SJCRH30 (cell line): ENCODE measurements at regions not wholly inside any gene's neighbourhood (a gene's known extent, or its start where the extent isn't known, plus 50 kb on each side); places are given as distances from the start of the nearest gene placed in this dataset.
A peak's percentile ranks its signal among the peaks of the same experiment; 100 is the strongest.

Experiments
- DNase-seq, 2 experiments: peaks; one replicate each; pipeline ENCODE4 v3.0.0-alpha.2; 2015 to 2020
- H3K27ac ChIP-seq: fragments of 250-450 bp; sonication (Bioruptor Pico); 2 replicates; pipeline ENCODE4 v1.5.1; 2020; ENCODE audit warnings: mild to moderate bottlenecking, moderate library complexity
- H3K27me3 ChIP-seq: fragments of 250-450 bp; sonication (Bioruptor Pico); 2 replicates; pipeline ENCODE4 v1.5.1; 2020; ENCODE audit warnings: mild to moderate bottlenecking, moderate library complexity
- H3K36me3 ChIP-seq: fragments of 250-450 bp; sonication (Bioruptor Pico); 2 replicates; pipeline ENCODE4 v1.5.1; 2020; ENCODE audit warnings: mild to moderate bottlenecking, moderate library complexity
- H3K4me1 ChIP-seq: fragments of 250-450 bp; sonication (Bioruptor Pico); 2 replicates; pipeline ENCODE4 v1.5.1; 2020; ENCODE audit warnings: mild to moderate bottlenecking, moderate library complexity
- H3K4me3 ChIP-seq: fragments of 250-450 bp; sonication (Bioruptor Pico); 2 replicates; pipeline ENCODE4 v1.5.1; 2020; ENCODE audit warnings: mild to moderate bottlenecking, moderate library complexity
- H3K9me3 ChIP-seq: fragments of 250-450 bp; sonication (Bioruptor Pico); replicated peaks from 2 replicates; pipeline ENCODE4 v1.5.1; 2020; ENCODE audit warnings: mild to moderate bottlenecking, moderate library complexity

GRCh38 chr7:41633690-41634089 is 69.2 kb downstream of the INHBA start:
- Histone ChIP-seq H3K36me3 (no peaks in the 10 kb centered on the region), H3K27ac (no peak overlapping the region), H3K4me3 (no peak overlapping the region), H3K4me1 (no peaks in the 10 kb centered on the region), H3K9me3 (no peaks in the 10 kb centered on the region), H3K27me3 (no peaks in the 10 kb centered on the region)
- DNase-seq, result no peak

- no peaks in the 10 kb centered on the region for H3K9me3 ChIP-seq
- no peaks in the 10 kb centered on the region for H3K36me3 ChIP-seq
These were observed 72.1 kb downstream of the INHBA start for GRCh38 chr7:41630741-41631140.

DNA sequence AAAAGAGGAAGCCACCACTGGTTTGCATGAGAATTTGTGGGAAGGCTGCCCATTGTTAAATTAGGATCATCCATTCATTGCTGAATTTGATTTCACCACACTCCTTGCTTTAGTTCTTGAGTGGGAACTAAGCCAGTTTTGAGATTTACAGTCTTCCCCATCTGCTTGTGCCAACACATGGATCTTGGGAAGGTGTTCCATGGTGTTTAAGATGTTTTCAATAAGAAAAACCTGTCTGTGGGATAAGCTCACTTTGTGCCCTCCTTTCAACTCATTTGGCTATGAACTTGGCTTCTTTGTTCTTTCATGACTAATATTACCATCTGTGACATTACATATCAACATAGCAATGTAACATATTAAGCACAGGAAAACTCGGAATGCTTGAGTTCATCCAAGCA is 73.2 kb downstream of the INHBA start:
- Histone ChIP-seq H3K27me3 (0 out of 2 replicates have a peak, but pooled peaks cover 3% of the 10 kb centered on the region), H3K4me3 (no peak overlapping the region), H3K9me3 (no peaks in the 10 kb centered on the region), H3K27ac (no peak overlapping the region), H3K4me1 (no peaks in the 10 kb centered on the region), H3K36me3 (no peaks in the 10 kb centered on the region)
- DNase-seq, result no peak

More at GRCh38 chr7:41630741-41631140, 72.1 kb downstream of the INHBA start:
- DNase-seq, result no peak
- Histone ChIP-seq H3K27ac (no peak overlapping the region), H3K4me1 (no peaks in the 10 kb centered on the region), H3K4me3 (no peak overlapping the region), H3K27me3 (0 out of 2 replicates have a peak, but pooled peaks cover 3% of the 10 kb centered on the region)

DNA sequence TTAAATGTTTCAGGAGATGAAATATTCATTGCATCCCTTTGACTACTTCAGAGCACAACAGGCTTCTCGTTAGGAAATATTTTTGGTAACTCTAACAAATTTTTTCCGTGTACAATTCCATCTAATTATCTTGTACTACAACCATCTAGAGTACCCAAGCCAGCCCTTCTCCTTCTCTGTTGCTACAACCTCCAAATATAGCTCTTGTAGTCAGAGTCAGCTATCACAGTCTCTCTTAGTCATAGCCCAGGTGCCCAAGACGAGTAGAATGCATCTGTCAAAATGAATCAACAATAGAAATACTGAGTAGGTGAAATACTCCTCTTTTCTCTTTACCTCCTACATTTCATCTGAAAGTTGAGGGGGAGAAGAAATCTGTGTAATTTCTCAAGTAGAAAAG is 74.0 kb downstream of the INHBA start:
- Histone ChIP-seq H3K4me3 (no peak overlapping the region), H3K27ac (no peak overlapping the region), H3K9me3 (no peaks in the 10 kb centered on the region), H3K36me3 (no peaks in the 10 kb centered on the region), H3K27me3 (0 out of 2 replicates have a peak, but pooled peaks cover 3% of the 10 kb centered on the region), H3K4me1 (no peaks in the 10 kb centered on the region)
- no peak for DNase-seq

- no peaks in the 10 kb centered on the region for H3K36me3 ChIP-seq
- 0 out of 2 replicates have a peak, but pooled peaks cover 3% of the 10 kb centered on the region for H3K27me3 ChIP-seq
- no peak overlapping the region for H3K27ac ChIP-seq
- no peak overlapping the region for H3K4me3 ChIP-seq
- H3K9me3 ChIP-seq, result no peaks in the 10 kb centered on the region
- H3K4me1 ChIP-seq, result no peaks in the 10 kb centered on the region
- DNase-seq, result no peak
These were observed 75.1 kb downstream of the INHBA start for GRCh38 chr7:41627645-41628298.

GRCh38 chr7:41624818-41625217 is 78.1 kb downstream of the INHBA start:
- no peak for DNase-seq
- Histone ChIP-seq H3K4me3 (no peak overlapping the region), H3K4me1 (no peaks in the 10 kb centered on the region)

DNA sequence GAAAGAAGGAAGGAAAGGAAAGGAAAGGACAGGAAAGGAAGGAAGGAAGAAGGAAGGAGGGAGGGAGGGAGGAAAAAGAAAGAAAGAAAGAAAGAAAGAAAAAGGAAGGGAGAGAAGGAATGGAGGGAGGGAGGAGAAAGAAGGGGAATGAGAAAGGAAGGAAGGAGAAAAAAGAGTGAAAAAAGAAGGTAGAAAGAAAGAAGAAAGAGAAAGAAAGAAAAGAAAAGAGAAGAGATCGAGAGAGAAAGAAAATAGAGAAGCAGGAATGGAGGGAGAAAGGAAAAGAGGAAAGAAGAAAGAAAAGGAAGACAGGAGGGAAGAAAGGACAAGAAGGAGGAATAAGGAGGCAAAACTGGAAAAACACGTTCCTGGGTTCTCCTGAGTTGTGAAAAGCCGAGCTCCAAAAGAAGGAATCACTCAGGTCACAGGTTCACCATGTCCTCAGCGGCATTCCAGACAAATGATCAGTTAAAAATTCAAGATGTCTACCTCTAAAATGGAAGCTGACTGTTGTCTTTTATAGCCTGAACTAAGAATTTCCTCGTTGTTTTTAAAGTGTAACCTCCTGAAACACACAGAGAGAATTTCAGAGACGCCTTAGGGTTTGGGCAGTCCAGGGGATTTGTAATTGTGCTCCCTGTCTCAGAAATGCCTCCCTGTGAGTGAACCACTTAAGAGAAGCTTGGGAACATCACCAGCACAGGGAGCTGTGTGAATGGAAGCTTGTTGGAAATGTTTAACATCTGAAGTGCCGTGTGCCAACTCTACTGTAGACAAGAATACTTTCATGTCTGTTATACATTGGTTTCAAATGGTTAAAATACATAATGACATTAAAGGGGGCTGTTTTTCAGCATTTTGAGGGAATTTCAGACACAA is 80.7 kb downstream of the INHBA start:
- Histone ChIP-seq H3K4me3 (no peak overlapping the region), H3K4me1 (no peaks in the 10 kb centered on the region)
- no peak for DNase-seq

More at GRCh38 chr7:41624818-41625217, 78.1 kb downstream of the INHBA start:
- H3K27me3 ChIP-seq, result peaks cover 3% of the 10 kb centered on the region; the same call in 1 of the 2 replicates
- no peaks in the 10 kb centered on the region for H3K9me3 ChIP-seq
- no peaks in the 10 kb centered on the region for H3K36me3 ChIP-seq
- no peak overlapping the region for H3K27ac ChIP-seq

DNA sequence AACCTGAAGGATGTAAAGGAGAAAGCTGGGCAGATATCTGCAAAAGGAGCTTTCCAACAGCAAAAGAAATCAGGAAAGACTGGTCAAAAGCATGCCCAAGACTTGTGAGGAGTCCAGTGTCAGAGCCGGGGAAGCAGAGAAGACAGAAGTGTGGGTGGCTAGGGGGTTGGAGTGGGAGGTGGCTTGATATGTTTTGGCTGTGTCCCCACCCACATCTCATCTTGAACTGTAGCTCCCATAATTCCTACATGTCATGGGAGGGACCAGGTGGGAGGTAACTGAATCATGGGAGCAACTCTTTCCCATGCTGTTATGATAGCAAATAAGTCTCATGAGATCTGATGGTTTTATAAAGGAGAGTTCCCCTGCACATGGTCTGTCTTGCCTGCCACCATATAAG is 84.9 kb downstream of the INHBA start:
- H3K27me3 ChIP-seq, result peaks cover 4% of the 10 kb centered on the region; the same call in 1 of the 2 replicates
- no peaks in the 10 kb centered on the region for H3K4me1 ChIP-seq
- DNase-seq, result no peak
- no peak overlapping the region for H3K27ac ChIP-seq
- no peaks in the 10 kb centered on the region for H3K36me3 ChIP-seq
- no peaks in the 10 kb centered on the region for H3K9me3 ChIP-seq
- H3K4me3 ChIP-seq, result no peak overlapping the region

More for the DNA sequence above, 80.7 kb downstream of the INHBA start:
- H3K27me3 ChIP-seq, result peaks cover 7% of the 10 kb centered on the region; the same call in 1 of the 2 replicates
- H3K27ac ChIP-seq, result no peak overlapping the region
- no peaks in the 10 kb centered on the region for H3K9me3 ChIP-seq
- no peaks in the 10 kb centered on the region for H3K36me3 ChIP-seq

- no peak overlapping the region for H3K27ac ChIP-seq
- no peaks in the 10 kb centered on the region for H3K27me3 ChIP-seq
- H3K9me3 ChIP-seq, result no peaks in the 10 kb centered on the region
- H3K36me3 ChIP-seq, result no peaks in the 10 kb centered on the region
- no peak for DNase-seq
- H3K4me3 ChIP-seq, result no peak overlapping the region
- no peaks in the 10 kb centered on the region; the same call in 1 of the 2 replicates for H3K4me1 ChIP-seq
These were observed 90.1 kb downstream of the INHBA start for GRCh38 chr7:41612798-41613197.

- Histone ChIP-seq H3K4me1 (no peaks in the 10 kb centered on the region; the same call in 1 of the 2 replicates), H3K9me3 (no peaks in the 10 kb centered on the region), H3K27me3 (no peaks in the 10 kb centered on the region), H3K4me3 (no peak overlapping the region), H3K27ac (no peak overlapping the region), H3K36me3 (no peaks in the 10 kb centered on the region)
- DNase-seq, result no peak
These were observed 90.5 kb downstream of the INHBA start for GRCh38 chr7:41612386-41612785.

DNA sequence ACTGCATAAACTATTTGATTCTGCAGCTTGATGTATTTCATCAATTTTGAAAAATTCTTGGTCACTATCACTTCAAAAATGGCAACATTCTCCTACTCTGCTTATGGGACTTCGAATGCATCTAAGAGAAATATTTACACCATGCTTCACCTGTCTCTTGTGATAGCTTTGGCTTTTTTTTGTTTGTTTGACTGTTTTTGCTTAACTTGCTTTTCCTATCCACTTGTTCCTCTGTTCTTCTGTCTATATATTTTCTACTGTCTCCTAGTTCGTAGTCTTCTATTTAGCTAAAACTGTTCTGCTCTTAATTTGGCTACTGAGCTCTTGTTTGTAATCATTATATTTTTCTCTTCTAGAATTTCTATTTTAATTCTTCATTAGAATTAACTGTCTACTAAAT is 94.4 kb downstream of the INHBA start:
- Histone ChIP-seq H3K4me3 (no peak overlapping the region), H3K27ac (no peak overlapping the region), H3K36me3 (no peaks in the 10 kb centered on the region), H3K4me1 (no peaks in the 10 kb centered on the region; the same call in 1 of the 2 replicates), H3K9me3 (no peaks in the 10 kb centered on the region), H3K27me3 (no peaks in the 10 kb centered on the region)
- no peak for DNase-seq

DNA sequence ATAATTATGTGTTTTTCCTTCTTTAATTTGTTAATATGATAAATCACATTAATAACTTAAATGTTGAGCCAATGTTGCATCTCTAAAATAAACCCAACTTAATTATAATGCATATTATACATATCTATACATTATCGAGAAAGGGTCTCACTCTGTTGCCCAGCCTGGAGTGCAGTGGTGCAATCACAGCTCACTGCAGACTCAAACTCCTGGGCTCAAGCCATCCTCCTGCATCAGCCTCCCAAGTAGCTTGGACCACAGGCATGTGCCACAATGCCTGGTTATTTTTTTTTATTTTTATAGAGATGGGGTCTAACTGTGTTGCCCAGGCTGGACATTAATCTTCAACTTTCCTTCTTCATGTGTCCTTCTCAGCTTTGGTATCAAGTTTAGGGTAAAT is 98.9 kb downstream of the INHBA start:
- no peaks in the 10 kb centered on the region; the same call in 1 of the 2 replicates for H3K27me3 ChIP-seq
- H3K27ac ChIP-seq, result no peak overlapping the region
- DNase-seq, result no peak
- no peaks in the 10 kb centered on the region for H3K36me3 ChIP-seq
- no peaks in the 10 kb centered on the region; the same call in 1 of the 2 replicates for H3K4me1 ChIP-seq
- H3K4me3 ChIP-seq, result no peak overlapping the region
- no peaks in the 10 kb centered on the region for H3K9me3 ChIP-seq

DNA sequence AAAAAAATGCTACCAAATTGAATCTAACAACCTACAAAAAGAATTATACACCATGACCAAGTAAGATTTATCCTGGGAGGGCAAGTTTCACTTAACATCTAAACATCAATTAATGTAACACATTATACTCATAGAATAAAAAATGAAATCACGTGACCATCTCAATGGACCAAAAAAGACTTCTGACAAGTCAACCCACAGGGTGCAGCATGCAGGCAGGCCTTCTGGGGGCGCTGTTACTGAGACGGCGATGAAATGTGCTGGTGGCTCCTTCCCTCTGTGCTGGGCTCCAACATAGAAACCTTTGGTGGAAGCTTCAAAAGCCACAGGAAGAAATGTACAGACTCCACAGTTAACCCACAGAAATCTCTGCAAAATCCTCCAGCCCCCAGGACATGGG is 103.1 kb downstream of the INHBA start:
- Histone ChIP-seq H3K27me3 (no peaks in the 10 kb centered on the region; the same call in 1 of the 2 replicates), H3K27ac (no peak overlapping the region), H3K36me3 (no peaks in the 10 kb centered on the region), H3K4me1 (no peaks in the 10 kb centered on the region), H3K4me3 (no peak overlapping the region), H3K9me3 (no peaks in the 10 kb centered on the region)
- DNase-seq, result peak in 1 of 2 experiments; percentile 6

DNA sequence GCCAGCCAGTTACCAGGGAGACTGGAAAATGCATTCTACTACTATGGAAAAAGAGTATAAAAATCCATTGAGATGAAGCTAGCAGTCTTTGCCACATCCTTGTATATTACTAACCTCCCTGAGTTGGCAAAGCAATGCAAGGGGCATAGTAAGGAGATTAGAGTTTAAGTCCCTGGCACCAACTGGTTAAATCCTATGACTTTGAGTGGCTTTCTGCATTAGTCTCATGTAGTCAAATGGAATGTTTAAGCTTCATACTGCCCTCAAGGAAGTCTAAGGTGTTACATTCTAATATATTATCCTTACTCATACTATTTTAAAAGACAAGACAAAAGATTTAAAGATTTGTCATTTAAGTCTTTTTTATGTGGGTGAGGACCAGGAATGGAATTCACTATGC is 110.1 kb downstream of the INHBA start:
- no peak overlapping the region for H3K4me3 ChIP-seq
- no peaks in the 10 kb centered on the region for H3K36me3 ChIP-seq
- no peak for DNase-seq
- H3K27me3 ChIP-seq, result no peaks in the 10 kb centered on the region
- no peaks in the 10 kb centered on the region for H3K4me1 ChIP-seq
- no peaks in the 10 kb centered on the region for H3K9me3 ChIP-seq
- no peak overlapping the region for H3K27ac ChIP-seq

- H3K4me1 ChIP-seq, result no peaks in the 10 kb centered on the region
- no peaks in the 10 kb centered on the region for H3K36me3 ChIP-seq
- H3K9me3 ChIP-seq, result no peaks in the 10 kb centered on the region
- no peak overlapping the region for H3K4me3 ChIP-seq
- no peak overlapping the region for H3K27ac ChIP-seq
- H3K27me3 ChIP-seq, result no peaks in the 10 kb centered on the region
- DNase-seq, result no peak
These were observed 110.7 kb downstream of the INHBA start for GRCh38 chr7:41592236-41592635.
